Body of pancreas (tissue), 4 donors: ENCODE measurements at regions not wholly inside any gene's neighbourhood (a gene's known extent, or its start where the extent isn't known, plus 50 kb on each side); places are given as distances from the start of the nearest gene placed in this dataset.

Experiments used
- POLR2A ChIP-seq, 3 donors: fragments of 450-650 bp; IDR thresholded peaks; one replicate each; pipeline ENCODE4 v1.6.1; 2016; ENCODE audit warnings: antibody characterized with exemption in 3 of 3, mild to moderate bottlenecking in 2 of 3
- TF ChIP-seq, protein P1 (sequence below), 7 experiments: fragments of 450-650 bp in 4 of 7; fragments of 200-600 bp in 3 of 7; sonication (generic) in 3 of 7; IDR thresholded peaks; one replicate each; pipeline ENCODE4 v1.5.1; 2016 to 2019; ENCODE audit warnings: antibody characterized with exemption in 7 of 7

DNA sequence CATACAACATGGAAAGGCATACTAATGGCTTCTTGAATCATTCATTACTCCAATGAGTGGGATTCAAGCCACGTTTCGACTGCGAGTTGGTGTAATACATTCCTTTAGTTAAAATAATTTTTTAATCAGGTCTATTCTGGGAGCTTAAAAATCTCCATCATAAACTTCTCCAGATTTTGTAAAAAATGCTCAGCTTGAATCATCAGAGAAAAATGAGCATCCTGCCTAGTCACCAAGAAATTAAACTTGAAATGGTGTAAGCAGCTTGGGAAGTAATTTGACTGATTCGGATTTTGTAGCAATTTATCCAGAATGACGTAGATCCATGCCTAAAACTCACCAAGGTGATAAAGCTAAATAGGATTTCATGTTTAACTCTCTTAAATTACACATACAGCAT lies 165.7 kb downstream of the SLCO4C1 start:
- TF ChIP-seq, protein P1, sequence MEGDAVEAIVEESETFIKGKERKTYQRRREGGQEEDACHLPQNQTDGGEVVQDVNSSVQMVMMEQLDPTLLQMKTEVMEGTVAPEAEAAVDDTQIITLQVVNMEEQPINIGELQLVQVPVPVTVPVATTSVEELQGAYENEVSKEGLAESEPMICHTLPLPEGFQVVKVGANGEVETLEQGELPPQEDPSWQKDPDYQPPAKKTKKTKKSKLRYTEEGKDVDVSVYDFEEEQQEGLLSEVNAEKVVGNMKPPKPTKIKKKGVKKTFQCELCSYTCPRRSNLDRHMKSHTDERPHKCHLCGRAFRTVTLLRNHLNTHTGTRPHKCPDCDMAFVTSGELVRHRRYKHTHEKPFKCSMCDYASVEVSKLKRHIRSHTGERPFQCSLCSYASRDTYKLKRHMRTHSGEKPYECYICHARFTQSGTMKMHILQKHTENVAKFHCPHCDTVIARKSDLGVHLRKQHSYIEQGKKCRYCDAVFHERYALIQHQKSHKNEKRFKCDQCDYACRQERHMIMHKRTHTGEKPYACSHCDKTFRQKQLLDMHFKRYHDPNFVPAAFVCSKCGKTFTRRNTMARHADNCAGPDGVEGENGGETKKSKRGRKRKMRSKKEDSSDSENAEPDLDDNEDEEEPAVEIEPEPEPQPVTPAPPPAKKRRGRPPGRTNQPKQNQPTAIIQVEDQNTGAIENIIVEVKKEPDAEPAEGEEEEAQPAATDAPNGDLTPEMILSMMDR (IDR thresholded peaks at IDR 0.05): no peak
- no peak for TF ChIP-seq POLR2A (IDR thresholded peaks at IDR 0.05)
